ENCODE measurements at regions not wholly inside any gene's neighbourhood (a gene's known extent, or its start where the extent isn't known, plus 50 kb on each side); places are given as distances from the start of the nearest gene placed in this dataset.

- TF ChIP-seq GATA3 (IDR thresholded peaks at IDR 0.05; ENCODE audit: low read depth, low read length) (no peak), GATA2 (IDR thresholded peaks at IDR 0.05; ENCODE audit: low read depth, low read length) (no peak)
Measured at GRCh38 chr4:56757821-56758411, 63.6 kb downstream of the SPINK2 start.

GRCh38 chr4:56757261-56757746 lies 64.2 kb downstream of the SPINK2 start:
- TF ChIP-seq GATA3 (IDR thresholded peaks at IDR 0.05; ENCODE audit: low read depth, low read length) (no peak), GATA2 (IDR thresholded peaks at IDR 0.05; ENCODE audit: low read depth, low read length) (no peak)

- TF ChIP-seq GATA3 (IDR thresholded peaks at IDR 0.05; ENCODE audit: low read depth, low read length) (no peak), GATA2 (IDR thresholded peaks at IDR 0.05; ENCODE audit: low read depth, low read length) (no peak)
Measured at GRCh38 chr4:56755901-56756300, 65.6 kb downstream of the SPINK2 start.

- TF ChIP-seq GATA2 (IDR thresholded peaks at IDR 0.05; ENCODE audit: low read depth, low read length) (no peak), GATA3 (IDR thresholded peaks at IDR 0.05; ENCODE audit: low read depth, low read length) (no peak)
Measured at GRCh38 chr4:56752985-56753384, 68.5 kb downstream of the SPINK2 start.

GRCh38 chr4:56750231-56750630 lies 69.1 kb upstream of the HOPX start:
- no peak for TF ChIP-seq GATA3 (IDR thresholded peaks at IDR 0.05; ENCODE audit: low read depth, low read length)
- no peak for TF ChIP-seq GATA2 (IDR thresholded peaks at IDR 0.05; ENCODE audit: low read depth, low read length)

- TF ChIP-seq GATA3 (IDR thresholded peaks at IDR 0.05; ENCODE audit: low read depth, low read length) (no peak), GATA2 (IDR thresholded peaks at IDR 0.05; ENCODE audit: low read depth, low read length) (no peak)
Measured at GRCh38 chr4:56748271-56748670, 67.2 kb upstream of the HOPX start.

- TF ChIP-seq GATA3 (IDR thresholded peaks at IDR 0.05; ENCODE audit: low read depth, low read length) (no peak), GATA2 (IDR thresholded peaks at IDR 0.05; ENCODE audit: low read depth, low read length) (no peak)
Measured at GRCh38 chr4:56746639-56747038, 65.5 kb upstream of the HOPX start.

GRCh38 chr4:56745042-56745441 lies 63.9 kb upstream of the HOPX start:
- TF ChIP-seq GATA3 (IDR thresholded peaks at IDR 0.05; ENCODE audit: low read depth, low read length) (no peak), GATA2 (IDR thresholded peaks at IDR 0.05; ENCODE audit: low read depth, low read length) (no peak)

GRCh38 chr4:56744030-56744429 lies 62.9 kb upstream of the HOPX start:
- TF ChIP-seq GATA2 (IDR thresholded peaks at IDR 0.05; ENCODE audit: low read depth, low read length) (no peak), GATA3 (IDR thresholded peaks at IDR 0.05; ENCODE audit: low read depth, low read length) (no peak)

GRCh38 chr4:56743550-56743949 lies 62.5 kb upstream of the HOPX start:
- TF ChIP-seq GATA3 (IDR thresholded peaks at IDR 0.05; ENCODE audit: low read depth, low read length): peak; percentile 71
- peak; percentile 75 for TF ChIP-seq GATA2 (IDR thresholded peaks at IDR 0.05; ENCODE audit: low read depth, low read length)

GRCh38 chr4:56742080-56742871 lies 61.2 kb upstream of the HOPX start:
- no peak for TF ChIP-seq GATA2 (IDR thresholded peaks at IDR 0.05; ENCODE audit: low read depth, low read length)
- no peak for TF ChIP-seq GATA3 (IDR thresholded peaks at IDR 0.05; ENCODE audit: low read depth, low read length)

- TF ChIP-seq GATA3 (IDR thresholded peaks at IDR 0.05; ENCODE audit: low read depth, low read length) (no peak), GATA2 (IDR thresholded peaks at IDR 0.05; ENCODE audit: low read depth, low read length) (no peak)
Measured at GRCh38 chr4:56741595-56741994, 60.5 kb upstream of the HOPX start.

- no peak for TF ChIP-seq GATA2 (IDR thresholded peaks at IDR 0.05; ENCODE audit: low read depth, low read length)
- TF ChIP-seq GATA3 (IDR thresholded peaks at IDR 0.05; ENCODE audit: low read depth, low read length): no peak
Measured at GRCh38 chr4:56739066-56739777, 58.1 kb upstream of the HOPX start.

GRCh38 chr4:56737666-56738065 lies 56.6 kb upstream of the HOPX start:
- TF ChIP-seq GATA3 (IDR thresholded peaks at IDR 0.05; ENCODE audit: low read depth, low read length) (no peak), GATA2 (IDR thresholded peaks at IDR 0.05; ENCODE audit: low read depth, low read length) (no peak)

All from SH-SY5Y (cell line).